T1000 (cell line): ENCODE measurements at regions not wholly inside any gene's neighbourhood (a gene's known extent, or its start where the extent isn't known, plus 50 kb on each side); places are given as distances from the start of the nearest gene placed in this dataset.

Experiments
- DNase-seq: peaks from one replicate; lab custom pipeline; 2025; ENCODE audit warnings: mixed read lengths; lab: John Stamatoyannopoulos, UW

DNA sequence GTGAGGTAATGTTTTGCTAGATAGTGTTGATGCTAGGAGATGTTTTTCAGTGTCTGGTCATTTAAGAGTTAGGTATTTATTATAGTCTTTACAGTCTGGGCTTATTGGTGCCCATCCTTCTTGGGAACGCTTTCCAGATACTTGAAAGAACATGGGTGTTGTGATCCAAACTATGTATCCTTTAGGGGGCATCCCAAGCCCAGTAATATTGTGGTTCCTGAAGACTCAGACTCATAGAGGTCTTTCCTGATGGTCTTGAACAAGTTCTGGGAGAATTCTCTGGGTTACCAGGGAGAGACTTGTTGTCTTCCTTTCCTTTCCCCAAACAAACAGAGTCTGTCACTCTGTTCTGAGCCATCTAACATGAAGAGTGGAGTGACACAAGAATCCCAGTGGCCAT, 99.7 kb upstream of the LRRC3B start:
- DNase-seq: no peak

DNA sequence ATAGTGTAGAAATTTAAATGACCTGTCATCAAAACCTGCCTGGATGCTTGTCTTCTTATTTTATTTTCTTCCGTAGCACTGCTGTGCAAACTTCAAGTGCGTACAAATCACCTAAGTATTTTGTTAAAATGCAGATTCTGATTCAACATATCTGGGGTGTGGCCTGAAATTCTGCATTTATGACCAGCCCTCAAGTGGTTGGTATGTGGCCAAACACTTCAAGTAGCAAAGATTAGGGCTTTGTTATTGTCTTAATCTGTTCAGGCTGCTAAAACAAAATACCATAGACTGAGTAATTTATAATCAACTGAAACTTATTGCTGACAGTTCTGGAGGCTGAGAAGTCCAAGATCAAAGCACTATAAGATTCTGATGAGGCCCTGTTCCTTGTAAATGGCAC, 97.6 kb upstream of the LRRC3B start:
- DNase-seq: no peak

DNA sequence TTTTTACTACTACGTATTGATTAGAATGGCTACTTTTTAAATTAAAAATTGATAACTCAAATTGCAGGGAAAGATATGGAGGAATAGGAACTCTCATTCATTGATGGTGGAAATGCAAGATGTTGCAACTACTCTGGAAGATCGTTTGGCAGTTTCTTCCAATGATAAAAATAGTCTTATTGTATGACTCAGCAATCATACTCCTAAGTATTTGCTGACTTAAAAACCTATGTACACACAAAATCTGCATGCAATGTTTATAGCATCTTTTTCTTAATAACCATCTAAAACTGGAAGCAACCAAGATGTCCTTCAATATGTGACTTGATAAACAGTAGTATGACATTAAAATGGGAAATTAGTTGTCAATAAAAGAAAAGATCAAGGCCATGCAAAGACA, 87.4 kb upstream of the LRRC3B start:
- no peak for DNase-seq

DNA sequence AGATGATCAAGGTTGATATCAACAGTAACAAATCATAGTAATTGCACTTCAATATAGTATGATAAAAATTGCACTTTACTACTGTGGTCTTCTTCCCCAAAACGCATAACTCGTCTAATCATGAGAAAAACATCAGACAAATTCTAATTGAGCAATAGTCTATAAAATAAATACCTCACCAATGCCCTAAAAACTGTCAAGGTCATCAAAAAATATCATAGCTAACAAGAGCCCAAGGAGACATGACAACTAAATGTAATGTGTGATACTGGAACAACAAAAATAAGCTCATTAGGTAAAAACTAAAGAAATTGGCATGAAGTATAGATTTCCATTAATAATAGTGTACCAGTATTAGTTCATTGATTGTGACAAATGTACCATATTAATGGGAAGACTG, 85.6 kb upstream of the LRRC3B start:
- no peak for DNase-seq

DNA sequence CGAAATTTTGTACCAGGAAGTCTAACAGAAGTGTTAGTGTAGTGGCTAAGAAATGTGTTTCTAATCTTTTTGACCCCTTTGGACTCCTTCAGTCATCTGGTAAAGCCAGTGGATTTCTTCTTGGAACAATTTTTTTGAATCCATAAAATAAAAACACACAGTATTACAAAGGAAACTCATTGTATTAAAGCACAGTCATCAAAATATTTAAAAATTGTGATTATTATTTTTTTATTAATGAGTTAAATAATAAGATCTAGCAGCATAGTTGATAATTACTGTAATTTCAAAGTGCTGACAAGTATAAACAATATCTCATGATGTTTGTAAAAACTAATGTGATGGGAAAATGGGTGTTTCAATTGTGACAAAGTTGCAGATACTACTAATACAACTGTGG, 72.2 kb upstream of the LRRC3B start:
- DNase-seq: no peak

DNA sequence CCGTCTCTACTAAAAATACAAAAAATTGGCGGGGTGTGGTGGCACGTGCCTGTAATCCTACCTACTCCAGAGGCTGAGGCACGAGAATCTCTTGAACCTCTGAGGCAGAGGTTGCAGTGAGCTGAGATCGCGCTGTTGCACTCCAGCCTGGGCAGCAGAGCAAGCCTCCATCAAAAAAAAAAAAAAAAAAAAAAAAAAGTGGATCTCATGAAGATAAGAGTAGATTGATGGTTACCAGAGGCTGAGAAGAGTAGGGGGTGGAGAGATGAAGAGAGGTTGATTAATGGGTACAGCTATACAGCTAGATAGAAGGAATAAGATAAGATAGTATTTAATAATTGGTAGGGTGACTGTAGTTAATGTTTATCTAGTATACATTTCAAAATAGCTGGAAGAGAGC, 65.9 kb upstream of the LRRC3B start:
- no peak for DNase-seq

DNA sequence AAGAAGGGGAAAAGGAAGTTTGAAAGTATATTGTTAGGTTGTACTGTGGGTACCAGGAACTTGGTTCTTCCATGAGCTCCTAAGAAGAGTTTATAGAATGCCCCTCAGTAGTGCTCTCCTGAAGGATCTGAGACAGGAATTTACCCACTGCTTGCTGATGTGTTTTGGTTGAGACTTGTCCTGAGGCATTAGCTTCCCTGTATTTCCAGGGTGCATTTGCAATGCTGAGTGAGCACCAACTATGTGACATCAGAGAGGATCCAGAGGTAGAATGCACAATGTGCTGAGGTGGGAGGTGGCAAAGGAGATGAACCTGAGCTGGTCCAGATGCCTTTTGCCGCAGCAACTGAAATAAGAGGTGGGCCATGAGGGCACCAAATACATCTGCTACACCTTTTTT, 64.3 kb upstream of the LRRC3B start:
- DNase-seq: no peak

DNA sequence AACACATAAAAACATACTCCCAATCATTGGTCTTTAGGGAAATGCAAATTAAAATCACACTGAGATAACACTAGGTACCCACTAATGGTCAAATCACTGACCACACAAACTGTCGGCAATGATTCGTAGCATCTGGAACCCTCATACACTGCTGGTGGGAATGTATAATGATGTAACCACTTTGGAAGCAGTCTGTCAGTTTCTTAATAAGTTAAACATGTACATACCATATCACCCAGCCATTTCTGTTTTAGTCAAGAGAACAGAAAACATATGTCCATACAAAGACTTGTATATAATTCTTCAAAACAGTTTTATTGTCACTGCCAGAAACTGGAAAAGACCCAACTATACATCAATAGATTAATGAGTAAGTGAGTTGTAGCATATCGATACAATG, 63.3 kb upstream of the LRRC3B start:
- no peak for DNase-seq

DNA sequence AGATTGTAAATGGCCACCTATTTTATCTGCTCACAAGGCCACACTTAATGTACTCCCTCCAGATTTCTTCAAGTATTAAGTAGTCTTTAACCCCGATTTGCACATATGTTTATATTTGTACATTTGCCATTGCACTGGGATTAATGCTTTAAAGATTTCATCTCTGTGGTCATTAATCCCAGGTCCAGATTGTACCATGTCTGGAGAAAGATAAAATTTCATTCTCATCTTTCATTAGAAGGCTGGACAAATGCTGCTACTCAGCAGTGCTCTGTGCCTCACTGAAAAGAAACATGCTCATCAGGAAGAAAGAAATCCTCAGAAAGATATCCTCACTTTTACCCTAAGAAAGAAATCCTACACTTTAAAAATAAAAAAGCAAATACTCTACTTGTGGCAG, 62.5 kb upstream of the LRRC3B start:
- no peak for DNase-seq

DNA sequence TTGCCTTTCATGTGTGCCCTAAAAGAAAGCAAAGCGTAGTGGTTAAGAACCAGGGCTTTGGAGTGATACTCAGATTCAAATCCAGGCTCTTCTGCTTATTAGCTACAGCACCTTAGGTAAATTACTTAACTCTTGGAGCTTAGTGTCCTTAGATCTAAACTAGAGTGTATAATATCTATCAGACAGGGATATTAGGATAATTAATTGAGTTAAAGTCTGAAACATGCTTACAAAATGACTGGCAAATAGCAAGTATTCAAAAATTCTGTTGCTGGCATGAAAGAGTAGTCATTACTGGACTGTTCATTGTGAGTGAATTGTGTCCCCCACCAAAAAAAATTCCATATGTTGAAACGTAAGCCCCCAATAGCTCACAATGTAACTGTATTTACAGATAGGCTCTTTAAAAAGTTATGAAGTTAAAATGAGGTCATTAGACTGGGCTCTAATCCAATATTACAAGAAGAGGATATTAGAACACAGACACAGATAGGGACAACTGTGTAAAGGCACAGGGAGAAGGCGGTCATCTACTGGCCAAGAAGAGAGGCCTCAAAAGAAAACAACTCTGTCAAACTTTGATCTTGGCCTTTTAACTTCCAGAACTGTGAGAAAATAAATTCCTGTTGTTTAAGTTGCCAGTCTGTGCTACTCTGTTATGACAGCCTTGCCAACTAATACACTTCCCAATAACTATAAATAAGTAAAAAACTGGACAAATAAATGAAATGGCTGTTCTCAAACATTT, 60.4 kb upstream of the LRRC3B start:
- DNase-seq: no peak
